Retinal pigment epithelial cell (primary cell): ENCODE measurements at regions not wholly inside any gene's neighbourhood (a gene's known extent, or its start where the extent isn't known, plus 50 kb on each side); places are given as distances from the start of the nearest gene placed in this dataset.
A peak's percentile ranks its signal among the peaks of the same experiment; 100 is the strongest.

ENCODE experiments used
- DNase-seq: peaks from one replicate; pipeline ENCODE4 v3.0.0-alpha.2; 2010; ENCODE audit warnings: low read depth
- H3K4me3 ChIP-seq: 2 replicates; pipeline ENCODE4 v1.5.1; 2011; ENCODE audit warnings: mild to moderate bottlenecking, low read length, control low read depth, moderate library complexity
- CTCF ChIP-seq: conservative IDR thresholded peaks from 2 replicates; pipeline ENCODE4 v1.5.1; 2011; ENCODE audit warnings: low read depth, low read length, control low read depth, inconsistent platforms

GRCh38 chr2:238593236-238593635, 166.5 kb downstream of the ASB1 start:
- TF ChIP-seq CTCF, result no peak
- H3K4me3 ChIP-seq, result no peak overlapping the region
- no peak for DNase-seq

GRCh38 chr2:238593678-238594077, 167.0 kb downstream of the ASB1 start:
- TF ChIP-seq CTCF, result no peak
- no peak overlapping the region for H3K4me3 ChIP-seq
- no peak for DNase-seq

GRCh38 chr2:238594796-238595749, 168.3 kb downstream of the ASB1 start:
- DNase-seq, result no peak
- no peak for TF ChIP-seq CTCF
- no peak overlapping the region for H3K4me3 ChIP-seq

- H3K4me3 ChIP-seq, result no peak overlapping the region
- no peak for TF ChIP-seq CTCF
- no peak for DNase-seq
These were observed 169.2 kb downstream of the ASB1 start for GRCh38 chr2:238595750-238596570.

- peak; percentile 59 for DNase-seq
- TF ChIP-seq CTCF, result no peak
- no peak overlapping the region for H3K4me3 ChIP-seq
These were observed 170.1 kb downstream of the ASB1 start for GRCh38 chr2:238596571-238597551.

- no peak for TF ChIP-seq CTCF
- no peak for DNase-seq
- H3K4me3 ChIP-seq, result no peak overlapping the region
These were observed 171.2 kb downstream of the ASB1 start for GRCh38 chr2:238597638-238598528.
